Gastroesophageal sphincter (tissue), 3 donors: ENCODE measurements at regions not wholly inside any gene's neighbourhood (a gene's known extent, or its start where the extent isn't known, plus 50 kb on each side); places are given as distances from the start of the nearest gene placed in this dataset.

Experiments
- POLR2A ChIP-seq, 2 donors: fragments of 450-650 bp; IDR thresholded peaks; one replicate each; pipeline ENCODE4 v1.6.1; 2017; ENCODE audit warnings: antibody characterized with exemption in 2 of 2, mild to moderate bottlenecking in 2 of 2, moderate library complexity in 1 of 2
- TF ChIP-seq, protein P1 (sequence below), 4 experiments: fragments of 200-600 bp in 2 of 4; fragments of 450-650 bp in 2 of 4; sonication (generic) in 1 of 4; IDR thresholded peaks; one replicate each; pipeline ENCODE4 v1.5.1; 2017 to 2019; ENCODE audit warnings: antibody characterized with exemption in 4 of 4, mild to moderate bottlenecking in 2 of 4, moderate library complexity in 2 of 4

DNA sequence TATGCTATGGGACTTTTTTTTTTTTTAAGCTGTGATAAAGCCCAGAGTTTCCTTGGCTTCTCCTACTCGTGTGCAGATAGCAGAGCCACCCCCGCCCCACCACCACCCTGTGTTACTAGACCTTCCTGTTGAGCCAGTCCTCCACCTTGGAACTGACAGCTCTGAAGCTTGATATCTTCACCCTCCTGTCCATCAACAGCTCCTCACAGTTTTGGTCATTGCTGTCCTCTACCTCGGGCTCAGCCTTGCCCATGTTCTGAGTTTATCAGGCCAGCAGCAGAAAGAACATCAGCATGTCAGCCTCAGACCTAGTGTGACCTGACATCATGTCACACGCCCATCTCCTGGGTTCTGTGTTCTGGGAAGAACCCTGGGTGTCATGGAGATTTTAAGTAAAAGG, 167.1 kb upstream of the RAI14 start:
- TF ChIP-seq, protein P1, sequence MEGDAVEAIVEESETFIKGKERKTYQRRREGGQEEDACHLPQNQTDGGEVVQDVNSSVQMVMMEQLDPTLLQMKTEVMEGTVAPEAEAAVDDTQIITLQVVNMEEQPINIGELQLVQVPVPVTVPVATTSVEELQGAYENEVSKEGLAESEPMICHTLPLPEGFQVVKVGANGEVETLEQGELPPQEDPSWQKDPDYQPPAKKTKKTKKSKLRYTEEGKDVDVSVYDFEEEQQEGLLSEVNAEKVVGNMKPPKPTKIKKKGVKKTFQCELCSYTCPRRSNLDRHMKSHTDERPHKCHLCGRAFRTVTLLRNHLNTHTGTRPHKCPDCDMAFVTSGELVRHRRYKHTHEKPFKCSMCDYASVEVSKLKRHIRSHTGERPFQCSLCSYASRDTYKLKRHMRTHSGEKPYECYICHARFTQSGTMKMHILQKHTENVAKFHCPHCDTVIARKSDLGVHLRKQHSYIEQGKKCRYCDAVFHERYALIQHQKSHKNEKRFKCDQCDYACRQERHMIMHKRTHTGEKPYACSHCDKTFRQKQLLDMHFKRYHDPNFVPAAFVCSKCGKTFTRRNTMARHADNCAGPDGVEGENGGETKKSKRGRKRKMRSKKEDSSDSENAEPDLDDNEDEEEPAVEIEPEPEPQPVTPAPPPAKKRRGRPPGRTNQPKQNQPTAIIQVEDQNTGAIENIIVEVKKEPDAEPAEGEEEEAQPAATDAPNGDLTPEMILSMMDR (IDR thresholded peaks at IDR 0.05), result no peak
- no peak for TF ChIP-seq POLR2A (IDR thresholded peaks at IDR 0.05)
